SK-N-DZ (cell line): ENCODE measurements at regions not wholly inside any gene's neighbourhood (a gene's known extent, or its start where the extent isn't known, plus 50 kb on each side); places are given as distances from the start of the nearest gene placed in this dataset.

ENCODE experiments used
- DNase-seq: peaks from one replicate; pipeline ENCODE4 v3.0.0-alpha.2; 2015; ENCODE audit warnings: low spot score

- peak; percentile 59 for DNase-seq
Observed at GRCh38 chr18:41371156-41372045, 583.6 kb upstream of the PIK3C3 start.

DNA sequence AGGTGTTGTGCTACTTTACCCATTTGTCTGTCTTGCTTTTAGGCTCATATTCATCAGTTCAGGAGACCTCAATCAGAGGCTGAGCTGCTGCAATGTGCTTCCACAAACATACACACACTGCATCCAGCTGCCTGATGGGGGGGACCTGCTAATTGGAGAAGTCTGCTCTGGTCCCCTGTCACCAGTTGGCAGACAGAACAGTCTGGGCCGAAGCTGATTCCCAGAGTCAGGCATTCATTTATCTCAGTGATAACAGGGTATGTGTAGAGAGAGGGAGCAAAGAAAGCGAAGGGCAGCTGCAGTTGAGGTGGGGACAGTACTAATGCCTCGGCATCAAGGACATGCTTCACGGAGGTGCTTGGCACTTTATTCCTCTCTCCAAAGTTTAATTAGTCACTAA, 584.3 kb upstream of the PIK3C3 start:
- DNase-seq: peak; percentile 87

GRCh38 chr18:41357708-41358107, 597.3 kb upstream of the PIK3C3 start:
- DNase-seq: no peak

DNA sequence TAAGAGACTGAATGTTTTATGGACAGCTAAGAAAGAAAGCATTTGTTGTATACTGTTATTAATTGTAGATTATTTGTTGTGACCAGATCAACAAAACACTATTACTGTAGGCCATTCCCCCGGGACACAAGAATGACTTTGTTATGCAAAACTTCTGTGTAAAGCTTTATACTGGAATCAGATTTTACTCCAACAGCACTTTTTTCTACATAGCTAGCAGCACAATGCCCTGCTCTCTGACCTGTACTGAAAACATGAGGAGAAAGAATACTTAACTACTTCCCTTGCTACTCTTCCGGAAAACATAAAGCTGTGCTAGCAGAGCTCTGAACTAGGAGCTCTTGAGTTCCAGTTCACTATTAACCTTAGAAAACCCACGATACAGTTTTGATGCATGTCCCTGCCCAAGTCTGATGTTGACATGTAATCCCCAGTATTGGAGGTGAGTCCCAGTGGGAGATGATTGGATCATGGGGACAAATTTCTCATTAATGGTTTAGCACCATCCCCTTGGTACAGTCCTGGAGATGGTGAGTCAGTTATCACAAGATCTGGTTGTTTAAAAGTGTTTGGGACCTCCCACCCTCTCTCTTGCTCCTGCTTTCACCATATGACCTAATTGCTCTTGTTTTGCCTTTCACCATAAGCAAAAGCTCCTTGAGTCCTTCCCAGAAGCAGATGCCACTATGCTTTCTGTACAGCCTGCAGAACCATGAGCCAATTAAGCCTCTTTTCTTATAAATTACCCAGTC, 601.1 kb upstream of the PIK3C3 start:
- no peak for DNase-seq

DNA sequence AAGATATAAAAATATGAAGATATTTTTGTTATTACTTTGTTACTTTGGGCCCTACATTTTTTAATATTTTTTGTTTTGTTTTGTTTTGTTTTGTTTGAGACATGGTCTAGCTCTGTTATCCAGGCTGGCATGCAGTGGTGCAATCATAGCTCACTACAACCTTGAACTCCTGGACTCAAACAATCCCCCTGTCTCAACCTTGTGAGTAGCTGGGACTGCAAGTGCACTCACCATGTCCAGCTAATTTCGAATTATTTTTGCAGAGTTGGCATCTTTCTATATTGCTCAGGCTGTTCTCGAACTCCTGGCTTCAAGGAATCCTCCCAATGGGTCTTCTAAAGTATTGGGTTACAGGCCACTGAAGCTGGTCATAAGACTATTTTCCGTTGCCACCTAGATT, 603.6 kb upstream of the PIK3C3 start:
- no peak for DNase-seq

- no peak for DNase-seq
Observed at GRCh38 chr18:41347057-41347456, 608.0 kb upstream of the PIK3C3 start.

DNA sequence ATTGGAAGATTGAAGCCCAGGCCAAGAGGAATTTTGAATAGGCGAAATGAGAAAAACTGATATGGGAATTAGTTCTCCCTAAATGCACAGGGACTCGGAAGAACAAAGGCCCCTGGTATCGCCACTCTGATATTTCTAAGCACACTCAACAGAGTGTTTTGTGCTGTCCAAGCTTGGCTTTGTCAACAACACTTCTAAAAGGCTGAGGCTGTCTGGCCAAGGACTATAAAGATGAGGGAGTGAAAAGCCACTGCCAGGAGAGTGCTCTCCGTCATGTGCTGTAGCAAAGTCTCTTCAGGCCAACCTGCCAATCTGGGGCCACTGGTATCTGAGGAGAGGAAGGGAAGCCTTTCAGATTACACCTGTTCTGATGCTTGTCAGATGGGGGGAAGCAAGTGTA, 611.2 kb upstream of the PIK3C3 start:
- DNase-seq: no peak

DNA sequence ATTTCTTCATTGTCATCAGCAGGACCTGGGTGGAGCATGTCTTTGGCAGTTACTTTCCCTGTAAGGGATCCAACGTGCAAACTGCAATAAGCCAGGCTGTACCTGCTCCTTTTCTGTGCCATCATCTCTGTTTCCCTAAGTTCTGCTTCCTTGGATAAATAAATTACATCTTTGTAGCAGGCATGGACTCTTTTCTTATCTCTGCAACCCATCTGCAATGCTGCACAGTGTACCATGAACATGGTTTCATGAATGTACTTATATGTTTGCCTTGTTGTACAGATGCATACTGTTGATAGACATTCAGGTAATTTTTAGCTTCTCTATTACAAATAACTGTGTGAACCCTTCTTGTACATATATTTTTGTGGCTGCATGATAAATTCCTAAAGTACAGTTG, 616.7 kb upstream of the PIK3C3 start:
- DNase-seq: peak; percentile 80

- DNase-seq: no peak
Observed at GRCh38 chr18:41331661-41332060, 623.4 kb upstream of the PIK3C3 start.

GRCh38 chr18:41326311-41326710, 628.7 kb upstream of the PIK3C3 start:
- DNase-seq: no peak

GRCh38 chr18:41324934-41325333, 630.1 kb upstream of the PIK3C3 start:
- no peak for DNase-seq

- DNase-seq: no peak
Observed at GRCh38 chr18:41324020-41324791, 630.8 kb upstream of the PIK3C3 start.

DNA sequence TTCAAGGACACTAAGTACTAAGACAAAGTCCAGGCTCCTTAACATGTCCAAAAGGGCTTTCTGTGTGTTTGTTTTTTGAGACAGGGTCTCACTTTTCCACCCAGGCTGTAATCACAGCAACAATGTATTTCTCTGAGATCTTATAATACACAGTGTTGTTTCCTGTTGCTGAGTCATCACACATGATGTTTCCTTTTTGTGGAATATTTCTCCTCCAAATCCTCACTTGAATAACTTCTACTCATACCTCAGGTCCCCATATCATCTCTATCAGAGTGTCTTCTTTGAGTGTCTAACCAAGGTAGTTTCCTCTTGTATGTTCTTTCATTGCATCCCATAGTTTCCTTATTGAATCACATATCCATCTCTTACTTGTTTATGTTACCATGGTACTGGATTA, 632.0 kb upstream of the PIK3C3 start:
- DNase-seq: no peak

GRCh38 chr18:41320100-41320499, 634.9 kb upstream of the PIK3C3 start:
- DNase-seq: no peak

GRCh38 chr18:41315134-41315533, 639.9 kb upstream of the PIK3C3 start:
- no peak for DNase-seq

DNA sequence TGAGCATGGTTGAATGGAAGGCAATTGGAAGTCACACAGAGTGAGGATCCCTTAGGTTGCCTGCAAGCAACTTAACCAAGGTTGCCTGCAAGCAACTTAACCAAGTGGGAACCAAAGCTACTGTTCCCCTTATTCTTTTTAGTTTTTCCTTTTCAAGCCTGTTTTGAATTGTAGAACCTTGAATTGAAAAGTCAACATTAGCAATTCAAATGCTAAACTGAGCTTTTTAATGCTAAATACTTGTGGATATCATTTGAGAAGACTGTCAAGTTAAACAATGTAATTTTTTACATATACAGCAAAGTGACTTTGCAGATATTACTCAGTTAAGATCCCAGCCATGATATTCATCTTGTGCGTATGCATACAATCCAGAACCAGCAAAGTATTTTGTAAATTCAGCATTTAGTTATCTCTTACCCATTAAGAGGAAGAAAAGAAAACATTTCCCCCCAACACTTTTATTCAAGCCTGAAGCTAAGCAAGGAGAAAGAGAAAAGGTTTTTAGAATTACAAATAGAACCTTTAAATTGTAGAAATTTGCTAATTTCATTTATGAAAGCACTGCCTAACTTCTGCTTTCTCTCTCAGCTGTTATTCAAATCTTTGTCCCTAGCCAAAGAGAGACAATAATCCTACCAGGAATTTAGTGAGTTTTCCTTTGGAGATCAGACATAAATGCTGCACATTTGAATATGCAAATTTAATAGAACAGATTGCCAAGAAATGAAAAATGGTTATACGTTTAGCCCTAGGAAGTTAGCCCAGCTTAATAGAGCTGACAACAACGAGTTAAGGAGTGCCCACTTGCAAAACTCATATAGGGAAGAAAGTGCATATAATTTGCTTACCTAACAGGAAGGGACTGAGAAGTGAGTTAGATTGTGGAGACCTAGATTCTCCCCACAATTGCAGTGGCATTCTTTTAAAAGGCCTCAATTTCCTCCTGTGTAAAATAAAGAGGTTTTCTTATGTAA, 643.2 kb upstream of the PIK3C3 start:
- no peak for DNase-seq

DNA sequence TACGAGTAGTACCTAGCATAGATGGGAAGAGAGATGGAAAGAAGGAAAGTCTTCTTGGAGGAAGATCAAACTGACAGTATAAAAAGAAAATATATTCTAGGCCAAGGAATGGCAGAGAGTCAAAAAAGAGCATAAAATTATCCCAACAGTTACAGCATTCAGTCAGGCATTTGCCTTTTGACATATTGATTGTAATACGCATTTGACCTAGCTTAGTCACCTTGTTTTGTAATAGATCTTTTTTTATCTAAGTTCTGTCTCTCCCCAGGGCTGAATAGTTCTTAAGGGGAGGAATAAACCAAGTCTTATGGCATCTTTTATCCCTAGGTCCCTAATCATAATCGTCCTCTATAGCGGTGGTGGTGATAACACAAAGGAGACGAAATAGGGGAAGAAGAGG, 657.3 kb upstream of the PIK3C3 start:
- no peak for DNase-seq

DNA sequence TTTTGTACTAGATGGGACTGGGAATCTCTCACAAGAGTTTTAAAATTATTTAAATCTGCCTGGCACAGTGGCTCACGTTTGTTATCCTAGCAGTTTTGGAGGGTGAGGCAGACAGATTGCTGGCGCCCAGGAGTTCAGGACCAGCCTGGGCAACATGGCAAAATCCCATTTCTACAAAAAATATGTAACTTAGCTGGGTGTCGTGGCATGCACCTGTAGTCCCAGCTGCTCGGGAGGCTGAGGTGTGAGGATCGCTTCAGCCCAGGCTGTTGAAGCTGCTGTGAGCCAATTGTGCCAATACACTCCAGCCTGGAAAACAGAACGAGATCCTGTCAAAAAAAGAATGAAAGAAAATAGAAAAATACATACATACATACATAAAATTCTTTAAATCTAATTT, 685.7 kb upstream of the PIK3C3 start:
- DNase-seq: no peak

GRCh38 chr18:41268271-41268670, 686.8 kb upstream of the PIK3C3 start:
- no peak for DNase-seq

DNA sequence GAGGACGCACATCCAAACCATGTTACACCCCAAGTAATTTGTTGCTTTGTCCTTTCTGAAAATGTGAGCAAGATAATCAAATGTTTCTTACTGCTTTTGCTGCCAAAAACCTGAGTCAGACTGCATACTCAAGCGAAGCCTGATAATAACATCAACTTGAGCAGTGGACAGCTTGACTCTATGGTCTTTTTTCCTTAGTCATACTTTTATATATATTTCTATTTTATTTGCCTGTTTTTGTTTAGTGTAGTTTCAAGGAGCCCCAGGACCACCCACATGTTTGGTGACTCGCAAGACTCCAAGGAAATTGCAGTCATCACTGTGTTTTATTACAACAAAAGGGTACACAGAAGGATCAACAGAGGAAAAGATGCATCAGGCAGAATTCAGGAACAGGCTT, 688.4 kb upstream of the PIK3C3 start:
- no peak for DNase-seq

DNA sequence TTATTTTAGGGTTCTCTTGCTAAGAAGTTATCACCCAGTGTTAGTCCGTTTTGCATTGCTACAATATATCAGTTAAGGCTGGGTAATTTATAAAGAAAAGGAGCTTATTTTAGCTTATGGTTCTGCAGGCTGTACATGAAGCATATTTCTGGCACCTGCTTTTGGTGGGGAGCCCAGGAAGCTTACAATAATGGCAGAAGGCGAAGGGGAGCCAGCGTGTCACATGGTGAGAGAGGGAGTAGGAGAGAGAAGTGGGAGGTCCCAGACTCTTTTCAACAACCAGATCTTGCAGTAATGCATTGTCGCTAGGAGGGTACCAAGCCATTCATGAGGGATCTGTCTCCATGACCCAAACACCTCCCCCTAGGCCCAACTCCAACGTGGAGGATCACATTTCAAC, 688.8 kb upstream of the PIK3C3 start:
- DNase-seq: no peak
